B cell (primary cell): ENCODE measurements at regions not wholly inside any gene's neighbourhood (a gene's known extent, or its start where the extent isn't known, plus 50 kb on each side); places are given as distances from the start of the nearest gene placed in this dataset.

Experiments
- ATAC-seq: fragments of 200-7000 bp; cut with Tn5 transposase; one replicate; pipeline ENCODE4 v1.10.0; 2021; ENCODE audit warnings: low read depth, mild to moderate bottlenecking, moderate number of reproducible peaks, moderate library complexity
- CTCF ChIA-PET: fragments of 350-600 bp; sonication (Branson Sonifier 250); formaldehyde crosslinking; loops from one replicate; lab custom pipeline; 2021; ENCODE audit warnings: antibody characterized with exemption, inconsistent platforms; lab: Charles Lee
- POLR2A ChIA-PET: fragments of 350-600 bp; sonication (Branson Sonifier 250); formaldehyde crosslinking; loops from one replicate; lab custom pipeline; 2021; ENCODE audit warnings: antibody characterized with exemption; lab: Charles Lee
- DNase-seq: peaks from one replicate; pipeline ENCODE4 v3.0.0; 2013
- H2AFZ ChIP-seq: 2 replicates; pipeline ENCODE4 v1.6.1; 2012; ENCODE audit warnings: mild to moderate bottlenecking, low read depth, low read length; ENCODE audit not compliant: insufficient read depth, poor library complexity, severe bottlenecking
- H3K27ac ChIP-seq, 2 donors: 1 replicate in 1 of 2; 2 replicates in 1 of 2; pipeline ENCODE4 v1.5.1; 2012 to 2013; ENCODE audit warnings: low read length in 2 of 2, mild to moderate bottlenecking in 2 of 2, moderate library complexity in 1 of 2
- H3K27me3 ChIP-seq, 4 experiments: fragments of 200-600 bp in 1 of 4; sonication (generic) in 1 of 4; replicated peaks in 1 of 4; 1 replicate in 2 of 4; 2 replicates in 2 of 4; pipeline versions ENCODE4 v1.6.1 to v1.7.0; 2013 to 2016; ENCODE audit warnings: low read length in 3 of 4, mild to moderate bottlenecking in 2 of 4, mixed read lengths in 1 of 4, moderate library complexity in 1 of 4; ENCODE audit not compliant: insufficient read depth in 4 of 4, control insufficient read depth in 3 of 4; ENCODE audit errors: control extremely low read depth in 1 of 4
- H3K36me3 ChIP-seq, 2 experiments: replicated peaks in 1 of 2; 1 replicate in 1 of 2; 2 replicates in 1 of 2; pipeline versions ENCODE4 v1.6.1 to v1.7.1; 2013; ENCODE audit warnings: low read length in 1 of 2; ENCODE audit not compliant: insufficient read depth in 2 of 2, control insufficient read depth in 1 of 2; ENCODE audit errors: control extremely low read depth in 1 of 2, extremely low read depth in 1 of 2
- H3K4me1 ChIP-seq, 2 donors: fragments of 200-600 bp in 1 of 2; sonication (generic) in 1 of 2; 1 replicate in 1 of 2; 2 replicates in 1 of 2; pipeline versions ENCODE4 v1.5.1 to v1.6.1; 2013 to 2017; ENCODE audit warnings: low read length in 2 of 2; ENCODE audit not compliant: control insufficient read depth in 2 of 2, insufficient read depth in 2 of 2
- H3K4me2 ChIP-seq: replicated peaks from 2 replicates; pipeline ENCODE3; 2012; ENCODE audit warnings: mild to moderate bottlenecking, low read depth, low read length; ENCODE audit not compliant: poor library complexity, severe bottlenecking
- H3K4me3 ChIP-seq, 5 experiments: fragments of 200-600 bp in 1 of 5; sonication (generic) in 1 of 5; 1 replicate in 3 of 5; 2 replicates in 2 of 5; pipeline versions ENCODE4 v1.5.1 to v1.7.0; 2011 to 2016; ENCODE audit warnings: low read length in 4 of 5, mild to moderate bottlenecking in 4 of 5, low read depth in 2 of 5, control low read depth in 1 of 5, moderate library complexity in 1 of 5; ENCODE audit not compliant: insufficient read depth in 1 of 5; ENCODE audit errors: control extremely low read depth in 1 of 5, extremely low read depth in 1 of 5
- H3K79me2 ChIP-seq: fragments of 200-600 bp; sonication (generic); one replicate; pipeline ENCODE4 v1.6.0; 2016; ENCODE audit warnings: low read length; ENCODE audit not compliant: control insufficient read depth, insufficient read depth
- H3K9ac ChIP-seq: fragments of 200-600 bp; sonication (generic); 2 replicates; pipeline ENCODE4 v1.6.1; 2017; ENCODE audit warnings: mild to moderate bottlenecking, low read length, moderate library complexity
- H3K9me3 ChIP-seq, 3 donors: one replicate each; pipeline versions ENCODE4 v1.6.1 to v1.7.1; 2013; ENCODE audit warnings: low read length in 2 of 3; ENCODE audit not compliant: control insufficient read depth in 2 of 3, insufficient read depth in 1 of 3; ENCODE audit errors: control extremely low read depth in 1 of 3
- H4K20me1 ChIP-seq: 2 replicates; pipeline ENCODE4 v1.6.0; 2012; ENCODE audit warnings: mild to moderate bottlenecking, low read length; ENCODE audit not compliant: insufficient read depth, control insufficient read depth, poor library complexity, severe bottlenecking
- H3K27ac Mint-ChIP-seq: one replicate; pipeline ENCODE4 v1.8.0; 2021; ENCODE audit warnings: mixed read lengths
- H3K27me3 Mint-ChIP-seq: one replicate; pipeline ENCODE4 v1.8.0; 2021; ENCODE audit warnings: mixed read lengths
- H3K4me1 Mint-ChIP-seq: one replicate; pipeline ENCODE4 v1.8.0; 2021; ENCODE audit warnings: mixed read lengths
- H3K4me3 Mint-ChIP-seq: one replicate; pipeline ENCODE4 v1.8.0; 2021; ENCODE audit warnings: mixed read lengths
- H3K9me3 Mint-ChIP-seq: one replicate; pipeline ENCODE4 v1.8.0; 2022; ENCODE audit warnings: mixed read lengths; ENCODE audit not compliant: insufficient read depth
- EZH2 ChIP-seq: IDR thresholded peaks from 2 replicates; pipeline ENCODE4 v1.6.1; 2012; ENCODE audit warnings: borderline replicate concordance, low read depth, mild to moderate bottlenecking, moderate library complexity, low read length; ENCODE audit not compliant: insufficient read depth, poor library complexity, severe bottlenecking
- WGBS: methylation state at CpG from one replicate; pipeline ENCODE4 v1.1.5; 2013; ENCODE audit warnings: missing lambda C conversion rate; ENCODE audit not compliant: insufficient coverage; 5-methylcytosine and 5-hydroxymethylcytosine counted together
- intact Hi-C: fragments of 100-400 bp; cut with micrococcal nuclease; formaldehyde crosslinking; loops from one replicate; pipeline ENCODE4 v1.10.0; 2022
- TF ChIP-seq, protein P1 (sequence below): fragments of 200-600 bp; IDR thresholded peaks from one replicate; pipeline ENCODE4 v1.8.0; 2022; ENCODE audit warnings: antibody characterized with exemption, mild to moderate bottlenecking

DNA sequence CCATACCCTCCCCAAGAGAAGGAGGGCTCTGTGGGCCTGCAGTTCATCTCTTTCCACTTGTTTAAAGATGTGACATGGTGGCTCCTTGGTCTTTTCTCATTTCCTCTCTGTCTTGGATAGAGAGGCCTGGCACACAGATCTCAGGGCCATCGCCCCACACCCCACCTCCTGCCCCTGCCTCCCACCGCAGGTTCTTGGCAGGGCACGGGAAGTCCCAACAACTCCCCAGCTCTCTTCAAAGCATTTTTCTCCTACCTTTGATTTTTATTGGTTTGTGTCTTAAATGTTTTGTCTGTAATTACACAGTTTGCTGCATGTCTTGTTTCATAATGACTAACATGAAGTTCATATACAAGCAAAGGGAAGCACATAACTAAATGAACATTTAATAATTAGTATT, 178.5 kb upstream of the MSX2 start:
- Histone ChIP-seq H4K20me1 (no peaks in the 10 kb centered on the region), H3K27me3 (no peaks in the 10 kb centered on the region), H3K9ac (no peak overlapping the region), H2AFZ (no peak overlapping the region), H3K9me3 (no peaks in the 10 kb centered on the region), H3K79me2 (no peaks in the 10 kb centered on the region), H3K36me3 (no peaks in the 10 kb centered on the region), H3K4me2 (no peak overlapping the region), H3K4me3 (no peak overlapping the region), H3K27ac (no peak overlapping the region), H3K4me1 (no peaks in the 10 kb centered on the region)
- 80% methylated on average over 1 of the region's 3 CpGs for WGBS
- Mint-ChIP-seq H3K4me1 (no peaks in the 10 kb centered on the region), H3K4me3 (no peak overlapping the region), H3K27me3 (no peaks in the 10 kb centered on the region), H3K27ac (no peak overlapping the region), H3K9me3 (no peaks in the 10 kb centered on the region)
- intact Hi-C loops = no loop called here
- TF ChIP-seq, protein P1, sequence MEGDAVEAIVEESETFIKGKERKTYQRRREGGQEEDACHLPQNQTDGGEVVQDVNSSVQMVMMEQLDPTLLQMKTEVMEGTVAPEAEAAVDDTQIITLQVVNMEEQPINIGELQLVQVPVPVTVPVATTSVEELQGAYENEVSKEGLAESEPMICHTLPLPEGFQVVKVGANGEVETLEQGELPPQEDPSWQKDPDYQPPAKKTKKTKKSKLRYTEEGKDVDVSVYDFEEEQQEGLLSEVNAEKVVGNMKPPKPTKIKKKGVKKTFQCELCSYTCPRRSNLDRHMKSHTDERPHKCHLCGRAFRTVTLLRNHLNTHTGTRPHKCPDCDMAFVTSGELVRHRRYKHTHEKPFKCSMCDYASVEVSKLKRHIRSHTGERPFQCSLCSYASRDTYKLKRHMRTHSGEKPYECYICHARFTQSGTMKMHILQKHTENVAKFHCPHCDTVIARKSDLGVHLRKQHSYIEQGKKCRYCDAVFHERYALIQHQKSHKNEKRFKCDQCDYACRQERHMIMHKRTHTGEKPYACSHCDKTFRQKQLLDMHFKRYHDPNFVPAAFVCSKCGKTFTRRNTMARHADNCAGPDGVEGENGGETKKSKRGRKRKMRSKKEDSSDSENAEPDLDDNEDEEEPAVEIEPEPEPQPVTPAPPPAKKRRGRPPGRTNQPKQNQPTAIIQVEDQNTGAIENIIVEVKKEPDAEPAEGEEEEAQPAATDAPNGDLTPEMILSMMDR = no peak
- TF ChIP-seq EZH2 = no peak
- CTCF ChIA-PET = no interaction called here
- POLR2A ChIA-PET = no interaction called here
- no peak for ATAC-seq
- DNase-seq = no peak

DNA sequence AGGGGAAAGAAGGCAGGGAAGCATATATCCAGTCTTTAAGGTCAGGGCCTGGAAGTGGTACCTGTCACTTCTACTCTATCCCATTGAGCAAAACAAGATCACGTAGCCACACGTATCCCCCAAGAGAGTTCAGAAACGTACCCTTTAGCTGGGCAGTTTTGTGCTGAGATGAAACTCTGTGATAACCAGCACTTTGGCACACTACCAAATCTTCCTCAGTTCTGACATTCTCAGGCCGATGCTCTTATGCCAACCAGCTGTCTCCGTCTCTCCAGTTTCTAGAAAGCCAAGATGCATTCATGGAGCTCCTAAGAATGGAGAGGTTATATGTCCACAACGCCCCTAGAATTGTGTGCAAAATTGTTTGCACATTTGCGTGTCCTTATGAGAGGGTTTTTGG, 176.6 kb upstream of the MSX2 start:
- no peak overlapping the region for H3K4me3 ChIP-seq
- TF ChIP-seq EZH2 = no peak
- TF ChIP-seq, protein P1 = no peak
- H3K27ac ChIP-seq = no peak overlapping the region
- ChIA-PET POLR2A (no interaction called here), CTCF (interaction anchor here (0.7 kb wide), 1 partner anchor 80 kb away, joined by 4 read pairs; no protein-coding TSS in a partner anchor)
- H3K27ac Mint-ChIP-seq = no peak overlapping the region
- no peaks in the 10 kb centered on the region for H3K9me3 Mint-ChIP-seq
- no peak overlapping the region for H3K4me3 Mint-ChIP-seq
- H2AFZ ChIP-seq = no peak overlapping the region
- DNase-seq (no peak), ATAC-seq (no peak)
- H3K36me3 ChIP-seq = no peaks in the 10 kb centered on the region
- H3K4me2 ChIP-seq = no peak overlapping the region
- H3K9me3 ChIP-seq = peaks cover 0 to 3% (median 0%) of the 10 kb centered on the region in 3 donors
- no peaks in the 10 kb centered on the region for H3K27me3 ChIP-seq
- H3K9ac ChIP-seq = no peak overlapping the region
- no peaks in the 10 kb centered on the region for H3K4me1 Mint-ChIP-seq
- H3K79me2 ChIP-seq = no peaks in the 10 kb centered on the region
- no peaks in the 10 kb centered on the region for H3K4me1 ChIP-seq
- no peaks in the 10 kb centered on the region for H4K20me1 ChIP-seq
- intact Hi-C loops = no loop called here
- H3K27me3 Mint-ChIP-seq = no peaks in the 10 kb centered on the region
- WGBS = 100% methylated on average over 2 of the region's 7 CpGs
